ENCODE measurements at regions not wholly inside any gene's neighbourhood (a gene's known extent, or its start where the extent isn't known, plus 50 kb on each side); places are given as distances from the start of the nearest gene placed in this dataset.

DNA sequence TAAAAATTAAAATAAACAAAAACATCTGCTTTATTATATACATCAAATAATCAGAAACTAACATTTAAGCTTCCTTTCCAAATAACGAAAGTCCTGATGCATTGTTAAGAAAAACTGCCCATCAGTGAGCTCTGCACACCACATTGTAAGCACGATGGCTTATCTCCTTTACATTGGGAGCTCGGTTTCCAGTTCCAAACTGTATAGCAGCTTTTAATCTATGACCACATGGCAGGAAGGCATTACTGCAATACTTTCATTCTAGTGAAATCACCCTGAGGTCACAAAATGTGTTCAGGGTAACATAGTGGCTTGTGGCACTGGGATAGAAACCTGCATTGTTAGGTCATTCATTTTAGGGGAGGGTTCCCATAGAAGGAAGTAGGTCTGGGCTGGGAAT lies 146.3 kb downstream of the ZNF22 start:
- TF ChIP-seq, protein P1, sequence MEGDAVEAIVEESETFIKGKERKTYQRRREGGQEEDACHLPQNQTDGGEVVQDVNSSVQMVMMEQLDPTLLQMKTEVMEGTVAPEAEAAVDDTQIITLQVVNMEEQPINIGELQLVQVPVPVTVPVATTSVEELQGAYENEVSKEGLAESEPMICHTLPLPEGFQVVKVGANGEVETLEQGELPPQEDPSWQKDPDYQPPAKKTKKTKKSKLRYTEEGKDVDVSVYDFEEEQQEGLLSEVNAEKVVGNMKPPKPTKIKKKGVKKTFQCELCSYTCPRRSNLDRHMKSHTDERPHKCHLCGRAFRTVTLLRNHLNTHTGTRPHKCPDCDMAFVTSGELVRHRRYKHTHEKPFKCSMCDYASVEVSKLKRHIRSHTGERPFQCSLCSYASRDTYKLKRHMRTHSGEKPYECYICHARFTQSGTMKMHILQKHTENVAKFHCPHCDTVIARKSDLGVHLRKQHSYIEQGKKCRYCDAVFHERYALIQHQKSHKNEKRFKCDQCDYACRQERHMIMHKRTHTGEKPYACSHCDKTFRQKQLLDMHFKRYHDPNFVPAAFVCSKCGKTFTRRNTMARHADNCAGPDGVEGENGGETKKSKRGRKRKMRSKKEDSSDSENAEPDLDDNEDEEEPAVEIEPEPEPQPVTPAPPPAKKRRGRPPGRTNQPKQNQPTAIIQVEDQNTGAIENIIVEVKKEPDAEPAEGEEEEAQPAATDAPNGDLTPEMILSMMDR (conservative IDR thresholded peaks at IDR 0.05): no peak
- no peak for TF ChIP-seq ZFX (IDR thresholded peaks at IDR 0.05)

All from C4-2B (cell line).